CD4-positive, alpha-beta T cell (primary cell): ENCODE measurements at regions not wholly inside any gene's neighbourhood (a gene's known extent, or its start where the extent isn't known, plus 50 kb on each side); places are given as distances from the start of the nearest gene placed in this dataset.

ENCODE experiments used
- ATAC-seq: fragments of 200-7000 bp; cut with Tn5 transposase; one replicate; pipeline ENCODE4 v1.10.0; 2022; ENCODE audit warnings: mild to moderate bottlenecking; ENCODE audit not compliant: poor library complexity
- CTCF ChIA-PET: fragments of 350-600 bp; sonication (Branson Sonifier 250); formaldehyde crosslinking; loops from one replicate; lab custom pipeline; 2021; ENCODE audit warnings: antibody characterized with exemption, inconsistent platforms; lab: Charles Lee
- POLR2A ChIA-PET: fragments of 350-600 bp; sonication (Branson Sonifier 250); formaldehyde crosslinking; loops from one replicate; lab custom pipeline; 2021; ENCODE audit warnings: antibody characterized with exemption, inconsistent platforms; lab: Charles Lee
- DNase-seq, 14 experiments: peaks; one replicate each; pipeline ENCODE4 v3.0.0-alpha.2; 2013 to 2020; ENCODE audit warnings: mixed read lengths in 2 of 14
- H3K27ac ChIP-seq, 2 donors: one replicate each; pipeline versions ENCODE4 v1.5.1 to v1.7.0; 2013; ENCODE audit warnings: low read length in 2 of 2, low read depth in 1 of 2, mild to moderate bottlenecking in 1 of 2
- H3K27me3 ChIP-seq, 2 experiments: 1 replicate in 1 of 2; 2 replicates in 1 of 2; pipeline versions ENCODE4 v1.6.1 to v1.7.0; 2013; ENCODE audit warnings: low read length in 2 of 2, control low read depth in 1 of 2, mild to moderate bottlenecking in 1 of 2, moderate library complexity in 1 of 2; ENCODE audit not compliant: insufficient read depth in 2 of 2, control insufficient read depth in 1 of 2
- H3K36me3 ChIP-seq: one replicate; pipeline ENCODE4 v1.6.1; 2013; ENCODE audit warnings: low read length, control low read depth; ENCODE audit not compliant: insufficient read depth
- H3K4me1 ChIP-seq: one replicate; pipeline ENCODE4 v1.6.1; 2013; ENCODE audit warnings: low read length, control low read depth; ENCODE audit not compliant: insufficient read depth
- H3K4me3 ChIP-seq: one replicate; pipeline ENCODE4 v1.5.1; 2013; ENCODE audit warnings: mild to moderate bottlenecking, low read length, moderate library complexity
- H3K9me3 ChIP-seq, 2 experiments: 1 replicate in 1 of 2; 2 replicates in 1 of 2; pipeline versions ENCODE4 v1.6.1 to v1.7.0; 2013; ENCODE audit warnings: low read length in 2 of 2, mild to moderate bottlenecking in 2 of 2, control low read depth in 1 of 2, moderate library complexity in 1 of 2; ENCODE audit not compliant: control insufficient read depth in 1 of 2, insufficient read depth in 1 of 2
- H3K27ac Mint-ChIP-seq: one replicate; pipeline ENCODE4 v1.8.0; 2020; ENCODE audit warnings: mixed read lengths
- H3K27me3 Mint-ChIP-seq: one replicate; pipeline ENCODE4 v1.8.0; 2021; ENCODE audit warnings: mixed read lengths
- H3K36me3 Mint-ChIP-seq: one replicate; pipeline ENCODE4 v1.8.0; 2021; ENCODE audit warnings: low read depth, mixed read lengths
- H3K4me1 Mint-ChIP-seq: one replicate; pipeline ENCODE4 v1.8.0; 2021; ENCODE audit warnings: low read depth, mixed read lengths
- H3K4me3 Mint-ChIP-seq: one replicate; pipeline ENCODE4 v1.8.0; 2020; ENCODE audit warnings: mild to moderate bottlenecking, mixed read lengths
- H3K9me3 Mint-ChIP-seq: one replicate; pipeline ENCODE4 v1.8.0; 2020; ENCODE audit warnings: mixed read lengths
- CTCF ChIP-seq: fragments of 200-600 bp; IDR thresholded peaks from one replicate; pipeline ENCODE4 v1.8.0; 2022; ENCODE audit warnings: antibody characterized with exemption, mild to moderate bottlenecking
- intact Hi-C, 2 experiments: fragments of 100-400 bp; cut with DNase I in 1 of 2; cut with micrococcal nuclease in 1 of 2; formaldehyde crosslinking; loops; one replicate each; pipeline versions ENCODE4 v1.15.1 to v1.9.0; 2023 to 2025; cut with DNase I, micrococcal nuclease

GRCh38 chr15:62901087-62901486 is 141.5 kb upstream of the TPM1 start:
- H3K36me3 ChIP-seq, result no peaks in the 10 kb centered on the region
- ChIA-PET POLR2A (no interaction called here), CTCF (no interaction called here)
- no peaks in the 10 kb centered on the region for H3K4me1 ChIP-seq
- no peak for TF ChIP-seq CTCF
- Mint-ChIP-seq H3K36me3 (no peaks in the 10 kb centered on the region), H3K9me3 (no peaks in the 10 kb centered on the region), H3K4me1 (no peaks in the 10 kb centered on the region), H3K4me3 (no peak overlapping the region), H3K27ac (no peak overlapping the region), H3K27me3 (peaks cover 11% of the 10 kb centered on the region)
- no peak overlapping the region for H3K4me3 ChIP-seq
- H3K27ac ChIP-seq, result no peak overlapping the region
- no peaks in the 10 kb centered on the region for H3K9me3 ChIP-seq
- no peak for ATAC-seq
- DNase-seq, result no peak
- peaks cover 0 to 3% of the 10 kb centered on the region in 2 experiments for H3K27me3 ChIP-seq
- intact Hi-C loops, result no loop called here

GRCh38 chr15:62901909-62902546 is 140.5 kb upstream of the TPM1 start:
- ATAC-seq (no peak), DNase-seq (no peak)
- Histone ChIP-seq H3K9me3 (no peaks in the 10 kb centered on the region), H3K36me3 (no peaks in the 10 kb centered on the region), H3K4me3 (no peak overlapping the region), H3K27ac (no peak overlapping the region), H3K27me3 (peaks cover 0 to 3% of the 10 kb centered on the region in 2 experiments), H3K4me1 (no peaks in the 10 kb centered on the region)
- intact Hi-C loops, result loop anchor here in 1 of 2 experiments (2.0 kb wide), 1 partner anchor 501 kb away; no protein-coding TSS in a partner anchor
- Mint-ChIP-seq H3K9me3 (no peaks in the 10 kb centered on the region), H3K4me1 (no peaks in the 10 kb centered on the region), H3K27ac (no peak overlapping the region), H3K36me3 (no peaks in the 10 kb centered on the region), H3K27me3 (peaks cover 11% of the 10 kb centered on the region), H3K4me3 (no peak overlapping the region)
- CTCF ChIA-PET, result no interaction called here
- no peak for TF ChIP-seq CTCF
- POLR2A ChIA-PET, result no interaction called here

- intact Hi-C loops, result loop anchor here in 1 of 2 experiments (2.0 kb wide), 1 partner anchor 500 kb away; no protein-coding TSS in a partner anchor
- CTCF ChIA-PET, result no interaction called here
- H3K4me1 ChIP-seq, result no peaks in the 10 kb centered on the region
Observed at GRCh38 chr15:62902821-62903220, 139.7 kb upstream of the TPM1 start.

More at GRCh38 chr15:62902821-62903220, 139.7 kb upstream of the TPM1 start:
- TF ChIP-seq CTCF, result no peak
- POLR2A ChIA-PET, result no interaction called here
- Histone ChIP-seq H3K36me3 (no peaks in the 10 kb centered on the region), H3K27ac (no peak overlapping the region), H3K27me3 (no peaks in the 10 kb centered on the region), H3K9me3 (no peaks in the 10 kb centered on the region), H3K4me3 (no peak overlapping the region)
- H3K27ac Mint-ChIP-seq, result no peak overlapping the region
- no peak for ATAC-seq
- no peak overlapping the region for H3K4me3 Mint-ChIP-seq
- no peaks in the 10 kb centered on the region for H3K36me3 Mint-ChIP-seq
- peaks cover 5% of the 10 kb centered on the region for H3K27me3 Mint-ChIP-seq
- H3K9me3 Mint-ChIP-seq, result no peaks in the 10 kb centered on the region
- no peaks in the 10 kb centered on the region for H3K4me1 Mint-ChIP-seq
- DNase-seq, result no peak
